Activated CD4-positive, alpha-beta T cell treated with anti-CD3 and anti-CD28 coated beads, Interleukin-2, amount 50 U/mL, for 48 hours (primary cell): ENCODE measurements at regions not wholly inside any gene's neighbourhood (a gene's known extent, or its start where the extent isn't known, plus 50 kb on each side); places are given as distances from the start of the nearest gene placed in this dataset.

Source experiments
- DNase-seq, 2 experiments: peaks; one replicate each; pipeline ENCODE4 v3.0.0-alpha.2; 2020

GRCh38 chr6:137737836-137738596 is 129.0 kb upstream of the TNFAIP3 start:
- no peak for DNase-seq

- no peak for DNase-seq
These were observed 128.0 kb upstream of the TNFAIP3 start for GRCh38 chr6:137738931-137739504.

GRCh38 chr6:137739544-137739943 is 127.5 kb upstream of the TNFAIP3 start:
- no peak for DNase-seq

- DNase-seq: no peak
These were observed 126.8 kb upstream of the TNFAIP3 start for GRCh38 chr6:137740091-137740755.

- no peak for DNase-seq
These were observed 125.9 kb upstream of the TNFAIP3 start for GRCh38 chr6:137740967-137741761.

- DNase-seq: no peak
These were observed 123.6 kb upstream of the TNFAIP3 start for GRCh38 chr6:137743493-137743892.

- no peak for DNase-seq
These were observed 122.2 kb upstream of the TNFAIP3 start for GRCh38 chr6:137744877-137745276.

GRCh38 chr6:137745321-137745720 is 121.7 kb upstream of the TNFAIP3 start:
- no peak for DNase-seq

- DNase-seq: no peak
These were observed 120.8 kb upstream of the TNFAIP3 start for GRCh38 chr6:137746264-137746663.

- no peak for DNase-seq
These were observed 117.3 kb upstream of the TNFAIP3 start for GRCh38 chr6:137749696-137750211.

GRCh38 chr6:137750297-137750696 is 116.8 kb upstream of the TNFAIP3 start:
- no peak for DNase-seq

- no peak for DNase-seq
These were observed 115.1 kb upstream of the TNFAIP3 start for GRCh38 chr6:137751768-137752560.

GRCh38 chr6:137754366-137754765 is 112.7 kb upstream of the TNFAIP3 start:
- no peak for DNase-seq

GRCh38 chr6:137754866-137755265 is 112.2 kb upstream of the TNFAIP3 start:
- DNase-seq: no peak

GRCh38 chr6:137755284-137755683 is 111.8 kb upstream of the TNFAIP3 start:
- DNase-seq: no peak

- DNase-seq: no peak
These were observed 110.3 kb upstream of the TNFAIP3 start for GRCh38 chr6:137756788-137757187.

- no peak for DNase-seq
These were observed 108.4 kb upstream of the TNFAIP3 start for GRCh38 chr6:137758661-137759060.

GRCh38 chr6:137759624-137760023 is 107.4 kb upstream of the TNFAIP3 start:
- DNase-seq: no peak

- DNase-seq: no peak
These were observed 106.0 kb upstream of the TNFAIP3 start for GRCh38 chr6:137761072-137761471.

- DNase-seq: no peak
These were observed 105.6 kb upstream of the TNFAIP3 start for GRCh38 chr6:137761487-137761886.

GRCh38 chr6:137762168-137763090 is 104.6 kb upstream of the TNFAIP3 start:
- no peak for DNase-seq
